IPS-18c (cell line): ENCODE measurements at regions not wholly inside any gene's neighbourhood (a gene's known extent, or its start where the extent isn't known, plus 50 kb on each side); places are given as distances from the start of the nearest gene placed in this dataset.

Source experiments
- H3K4me3 ChIP-seq: 2 replicates; pipeline ENCODE4 v1.7.0; 2013; ENCODE audit warnings: low read depth, mild to moderate bottlenecking, low read length, moderate library complexity; ENCODE audit not compliant: insufficient read depth
- H3K9me3 ChIP-seq: one replicate; pipeline ENCODE4 v1.6.1; 2013; ENCODE audit warnings: mild to moderate bottlenecking, low read length, moderate library complexity; ENCODE audit not compliant: control insufficient read depth, insufficient read depth

- H3K9me3 ChIP-seq, result no peaks in the 10 kb centered on the region
- no peak overlapping the region for H3K4me3 ChIP-seq
Measured at GRCh38 chr12:24408305-24408704, 458.8 kb upstream of the SOX5 start.

- Histone ChIP-seq H3K9me3 (no peaks in the 10 kb centered on the region), H3K4me3 (no peak overlapping the region)
Measured at GRCh38 chr12:24407884-24408283, 458.4 kb upstream of the SOX5 start.

GRCh38 chr12:24404086-24404815, 454.8 kb upstream of the SOX5 start:
- Histone ChIP-seq H3K9me3 (no peaks in the 10 kb centered on the region), H3K4me3 (no peak overlapping the region)

GRCh38 chr12:24400533-24400932, 451.1 kb upstream of the SOX5 start:
- H3K4me3 ChIP-seq, result no peak overlapping the region
- H3K9me3 ChIP-seq, result no peaks in the 10 kb centered on the region

- no peak overlapping the region for H3K4me3 ChIP-seq
- no peaks in the 10 kb centered on the region for H3K9me3 ChIP-seq
Measured at GRCh38 chr12:24398605-24399004, 449.1 kb upstream of the SOX5 start.

DNA sequence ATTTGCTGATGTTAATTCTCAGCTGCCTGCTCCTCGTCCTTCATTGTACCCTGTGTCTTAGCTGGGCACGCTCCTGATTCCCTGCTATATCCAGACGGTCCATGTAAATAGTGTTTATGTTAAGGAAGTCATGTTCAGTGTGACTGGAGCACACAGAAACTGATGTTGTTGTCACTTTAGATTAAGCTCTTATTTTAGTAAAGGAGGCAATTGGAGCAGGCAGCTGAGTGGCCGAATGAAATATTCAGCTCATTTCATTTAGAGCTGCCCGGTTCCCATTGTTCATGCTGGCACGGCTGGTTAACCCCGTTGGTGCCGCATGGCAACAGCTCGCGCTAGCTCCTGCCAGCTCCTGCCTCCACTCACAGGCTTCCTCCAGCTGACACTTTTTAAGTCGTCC, 446.8 kb upstream of the SOX5 start:
- Histone ChIP-seq H3K4me3 (no peak overlapping the region), H3K9me3 (no peaks in the 10 kb centered on the region)

DNA sequence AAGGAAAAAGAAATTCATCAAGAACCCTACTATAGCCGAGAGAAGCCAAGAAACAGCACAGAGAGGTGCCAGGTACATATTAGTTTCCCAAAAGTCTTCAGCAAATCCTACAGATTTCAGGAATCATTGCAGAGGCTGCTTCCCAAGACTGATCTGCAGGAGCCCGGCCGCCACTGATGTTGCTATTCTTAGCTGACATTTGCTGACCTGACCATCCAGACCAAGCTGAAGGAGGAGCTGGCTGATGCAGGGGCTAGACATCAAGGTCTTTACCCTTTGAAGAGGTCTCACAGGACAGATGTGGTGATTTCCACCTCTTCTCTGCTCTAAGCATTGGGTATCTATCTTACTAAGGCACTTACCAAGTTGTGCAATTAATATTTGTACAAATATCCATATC, 444.8 kb upstream of the SOX5 start:
- H3K4me3 ChIP-seq, result no peak overlapping the region
- H3K9me3 ChIP-seq, result peaks cover 2% of the 10 kb centered on the region

GRCh38 chr12:24393071-24393470, 443.6 kb upstream of the SOX5 start:
- H3K9me3 ChIP-seq, result peaks cover 2% of the 10 kb centered on the region
- no peak overlapping the region for H3K4me3 ChIP-seq

DNA sequence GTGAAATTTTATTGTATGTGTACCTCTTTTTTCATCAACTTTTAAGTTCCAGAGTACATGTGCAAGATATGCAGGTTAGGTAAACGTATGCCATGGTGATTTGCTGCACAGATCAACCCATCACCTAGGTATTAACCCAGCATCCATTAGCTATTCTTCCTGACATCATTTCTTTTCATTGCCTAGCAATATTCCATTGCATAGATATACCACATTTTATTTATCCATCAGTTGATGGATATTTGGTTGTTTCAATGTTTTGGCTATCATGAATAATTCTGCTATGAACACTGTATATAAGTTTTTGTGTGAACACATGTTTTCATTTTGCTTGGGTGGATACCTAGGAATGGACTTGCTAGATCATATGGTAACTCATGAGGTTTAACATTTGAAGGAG, 439.9 kb upstream of the SOX5 start:
- H3K9me3 ChIP-seq, result peaks cover 2% of the 10 kb centered on the region
- H3K4me3 ChIP-seq, result no peak overlapping the region

DNA sequence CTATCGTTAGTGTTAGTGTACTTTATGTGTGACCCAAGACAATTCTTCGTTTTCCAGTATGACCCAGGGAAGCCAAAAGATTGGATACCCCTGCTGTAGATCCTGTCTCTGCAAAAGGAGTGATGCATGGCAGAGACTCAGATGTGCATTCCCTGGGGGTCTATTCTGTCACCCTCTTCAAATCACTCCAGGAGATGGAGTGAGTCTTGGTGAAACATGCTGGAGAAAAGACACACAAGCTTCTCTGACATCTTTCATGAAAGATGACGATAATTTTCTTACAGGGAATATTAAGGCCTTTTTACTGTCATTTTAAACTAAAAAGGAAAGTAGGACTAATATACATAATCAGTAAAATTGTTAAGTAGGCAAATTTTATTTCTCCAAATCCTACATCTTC, 437.9 kb upstream of the SOX5 start:
- Histone ChIP-seq H3K9me3 (peaks cover 2% of the 10 kb centered on the region), H3K4me3 (no peak overlapping the region)

GRCh38 chr12:24386836-24387235, 437.4 kb upstream of the SOX5 start:
- peaks cover 2% of the 10 kb centered on the region for H3K9me3 ChIP-seq
- H3K4me3 ChIP-seq, result no peak overlapping the region

DNA sequence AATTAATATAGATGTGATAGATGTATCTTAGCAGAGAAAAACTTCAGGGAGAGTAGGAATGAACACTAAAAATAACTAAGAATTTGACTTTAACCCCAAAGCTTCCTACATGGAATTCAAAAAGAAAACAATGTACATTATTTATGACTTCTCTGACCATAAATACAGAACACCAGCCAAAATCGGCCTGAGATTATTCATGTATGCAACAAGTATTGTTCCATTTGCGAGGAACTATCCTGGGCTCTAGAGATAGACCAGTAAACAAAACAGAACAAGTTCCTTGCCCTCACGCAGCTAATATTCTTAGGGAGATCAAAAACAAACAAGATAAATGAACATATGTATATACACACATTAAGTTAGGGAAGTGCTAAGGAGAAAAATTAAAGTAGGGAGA, 432.3 kb upstream of the SOX5 start:
- H3K4me3 ChIP-seq, result no peak overlapping the region
- H3K9me3 ChIP-seq, result no peaks in the 10 kb centered on the region

DNA sequence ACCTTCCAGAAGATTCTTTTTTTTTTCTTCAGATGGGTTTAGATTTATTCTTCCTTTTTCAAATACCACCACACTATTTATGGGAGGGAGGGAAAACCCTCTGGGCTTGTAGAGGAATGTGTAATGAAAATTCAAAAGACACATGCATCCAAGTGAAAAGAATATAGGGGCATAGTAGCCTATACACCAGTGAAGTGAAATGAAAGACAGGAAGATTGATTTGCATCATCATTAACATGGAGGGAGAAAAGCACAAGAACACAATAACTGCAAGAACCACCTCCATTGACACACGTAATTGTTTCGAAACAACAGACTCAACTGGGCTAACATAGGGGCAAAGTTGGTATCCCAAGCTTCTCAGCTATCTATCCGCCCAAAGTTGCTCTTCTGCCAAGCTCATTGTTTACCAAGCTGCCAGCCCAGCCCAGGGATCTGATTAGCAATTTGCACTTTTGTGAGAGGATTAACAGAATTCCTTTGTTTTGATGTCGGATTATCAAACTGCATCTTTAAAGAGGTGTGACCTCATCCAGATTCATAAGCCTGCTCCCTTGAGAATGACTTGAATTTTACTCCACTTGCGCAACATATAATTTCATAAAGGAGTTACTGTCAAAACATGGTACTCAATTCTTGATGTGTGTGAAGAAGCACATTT, 430.5 kb upstream of the SOX5 start:
- no peak overlapping the region for H3K4me3 ChIP-seq
- H3K9me3 ChIP-seq, result no peaks in the 10 kb centered on the region

DNA sequence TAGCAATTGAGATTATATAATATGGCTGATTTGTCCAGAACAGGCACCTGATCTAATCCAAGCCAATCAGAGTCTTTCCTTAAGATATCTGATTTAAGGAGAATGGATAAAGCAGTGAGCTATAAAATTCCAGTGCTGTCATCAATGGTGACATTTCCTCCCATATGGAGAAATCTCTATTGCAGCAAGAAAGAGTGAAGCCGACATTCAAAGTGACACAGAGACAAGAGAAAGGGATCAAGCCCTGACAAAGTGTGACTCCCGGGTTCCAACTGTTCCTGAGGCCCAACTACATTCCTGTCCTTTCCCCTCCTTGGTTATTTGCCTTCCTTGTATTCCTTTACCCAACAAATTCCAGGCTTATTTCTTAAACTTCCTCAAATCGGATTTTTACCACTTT, 430.0 kb upstream of the SOX5 start:
- Histone ChIP-seq H3K9me3 (no peaks in the 10 kb centered on the region), H3K4me3 (no peak overlapping the region)

GRCh38 chr12:24378548-24379407, 429.3 kb upstream of the SOX5 start:
- Histone ChIP-seq H3K9me3 (no peaks in the 10 kb centered on the region), H3K4me3 (no peak overlapping the region)

DNA sequence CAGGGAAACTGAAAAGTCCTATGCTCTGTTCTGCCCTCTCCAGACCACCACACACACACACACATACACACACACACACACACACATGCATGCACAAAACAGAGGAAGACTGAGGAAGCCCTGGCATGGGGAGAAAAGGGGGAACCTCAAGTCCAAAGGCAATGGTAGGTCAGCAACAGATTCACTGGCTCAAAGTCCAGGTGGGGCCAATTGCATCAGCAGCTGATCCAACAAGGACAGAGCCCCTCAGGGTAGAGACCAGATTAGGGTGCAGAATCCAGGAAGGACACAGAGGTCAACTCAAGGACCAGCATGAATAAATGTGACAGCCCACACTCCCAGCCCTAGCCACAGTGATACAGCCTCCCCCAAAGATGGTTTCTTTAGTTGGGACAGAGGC, 425.0 kb upstream of the SOX5 start:
- no peaks in the 10 kb centered on the region for H3K9me3 ChIP-seq
- H3K4me3 ChIP-seq, result no peak overlapping the region

DNA sequence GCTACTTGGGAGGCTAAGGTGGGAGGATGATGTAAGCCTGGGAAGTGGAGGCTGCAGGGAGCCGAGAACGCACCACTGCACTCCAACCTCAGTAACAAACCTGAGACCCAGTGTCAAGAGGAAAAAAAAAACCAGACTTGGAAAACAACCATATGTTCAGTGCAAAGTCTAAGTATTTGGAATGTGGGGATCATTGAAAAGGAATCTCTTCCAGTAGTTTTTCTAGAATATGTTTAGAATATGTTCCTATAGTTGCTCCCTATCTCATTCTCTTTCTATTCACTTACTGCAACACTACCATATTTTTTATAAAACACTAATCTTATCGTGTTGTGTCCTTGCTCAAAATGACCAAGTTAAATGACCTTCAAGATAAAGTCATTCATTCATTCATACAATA, 423.5 kb upstream of the SOX5 start:
- Histone ChIP-seq H3K9me3 (no peaks in the 10 kb centered on the region), H3K4me3 (no peak overlapping the region)

DNA sequence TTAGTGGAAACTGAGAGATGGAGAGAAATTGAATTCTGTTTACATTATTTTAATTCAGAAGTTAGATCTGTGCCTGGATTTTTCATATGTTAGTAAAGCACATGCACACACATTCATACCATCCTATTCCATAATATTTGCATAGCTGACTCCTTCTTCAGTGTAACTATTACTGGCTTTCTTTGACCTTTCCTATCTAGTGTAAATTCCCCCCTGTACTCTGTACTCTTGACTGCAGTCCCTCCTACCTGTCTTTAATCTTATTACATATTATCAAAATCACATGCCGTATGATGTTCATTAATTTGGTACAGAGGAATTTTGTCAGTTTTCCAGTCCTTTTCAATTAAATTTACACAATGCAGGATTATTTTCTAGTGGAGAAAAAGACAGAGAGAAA, 417.0 kb upstream of the SOX5 start:
- H3K4me3 ChIP-seq, result no peak overlapping the region
- no peaks in the 10 kb centered on the region for H3K9me3 ChIP-seq
